ENCODE measurements at regions not wholly inside any gene's neighbourhood (a gene's known extent, or its start where the extent isn't known, plus 50 kb on each side); places are given as distances from the start of the nearest gene placed in this dataset.
A peak's percentile ranks its signal among the peaks of the same experiment; 100 is the strongest.
"Not testable (repeated sequence)": the region's sequence is repeated elsewhere in the genome, so short reads cannot be mapped to it uniquely, and the experiment has no call there.

DNA sequence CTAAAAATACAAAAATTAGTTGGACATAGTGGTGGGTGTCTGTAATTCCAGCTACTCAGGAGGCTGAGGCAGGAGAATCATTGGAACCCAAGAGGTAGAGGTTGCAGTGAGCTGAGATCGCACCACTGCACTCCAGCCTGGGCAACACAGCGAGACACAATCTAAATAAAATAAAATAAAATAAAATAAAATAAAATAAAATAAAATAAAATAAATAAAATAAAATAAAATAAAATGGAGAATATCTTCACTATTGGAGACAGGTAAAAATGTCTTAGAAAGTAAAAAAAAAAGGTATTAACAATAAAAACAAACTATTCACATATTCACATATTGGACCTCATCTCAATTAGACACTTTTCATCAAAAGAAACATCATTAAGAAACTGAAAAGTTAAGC lies 106.3 kb upstream of the PAXBP1 start:
- in situ Hi-C loops (cut with MboI; ENCODE audit: low pct_unique_long_range_greater_than_20kb, low sequenced_read_pairs): not testable (repeated sequence)

GRCh38 chr21:32878661-32879060 lies 107.1 kb upstream of the PAXBP1 start:
- in situ Hi-C loops (cut with MboI; ENCODE audit: low pct_unique_long_range_greater_than_20kb, low sequenced_read_pairs): no loop called here
- DNase-seq: peak; percentile 16

More for the DNA sequence above, 106.3 kb upstream of the PAXBP1 start:
- DNase-seq: not testable (repeated sequence)

DNA sequence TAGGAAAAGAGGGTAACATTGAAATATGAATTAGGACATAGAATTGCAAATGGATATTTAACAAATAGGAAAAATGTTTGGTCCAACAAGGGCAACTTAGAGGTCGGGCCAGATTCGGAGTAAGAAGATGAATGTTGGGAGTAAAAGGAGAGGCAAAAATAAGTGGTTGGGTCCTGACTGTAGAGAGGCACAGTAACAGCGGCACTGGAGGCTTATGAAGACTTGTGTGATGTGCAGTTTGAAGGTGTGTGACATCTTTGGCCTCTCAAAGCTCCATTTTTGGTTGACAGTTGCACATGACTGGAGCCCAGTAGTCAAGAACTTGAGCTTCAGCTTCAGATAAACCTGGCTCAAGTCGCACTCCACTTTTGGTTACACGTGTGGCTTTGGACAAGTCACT lies 109.9 kb upstream of the PAXBP1 start:
- DNase-seq: no peak
- in situ Hi-C loops (cut with MboI; ENCODE audit: low pct_unique_long_range_greater_than_20kb, low sequenced_read_pairs): no loop called here

GRCh38 chr21:32884062-32884461 lies 112.5 kb upstream of the PAXBP1 start:
- DNase-seq: no peak
- in situ Hi-C loops (cut with MboI; ENCODE audit: low pct_unique_long_range_greater_than_20kb, low sequenced_read_pairs): no loop called here

DNA sequence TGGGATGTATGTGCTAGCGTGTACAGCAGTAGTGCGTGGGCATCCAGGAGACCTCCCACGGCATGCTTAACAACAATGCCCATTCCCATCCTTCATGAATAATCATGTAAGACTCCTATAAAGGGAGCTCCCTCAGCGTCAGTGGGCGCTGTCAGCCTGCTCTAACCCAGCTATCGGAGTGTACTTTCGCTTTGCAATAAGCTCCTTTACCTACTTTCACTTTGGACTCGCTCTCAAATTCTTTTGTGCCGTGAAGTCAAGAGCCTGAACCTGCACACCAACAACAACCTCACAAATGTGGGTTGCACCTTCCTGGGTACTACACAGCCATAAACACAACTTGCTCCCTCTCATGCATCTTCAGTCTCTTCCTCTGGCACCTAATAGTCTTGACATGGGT lies 114.8 kb upstream of the PAXBP1 start:
- in situ Hi-C loops (cut with MboI; ENCODE audit: low pct_unique_long_range_greater_than_20kb, low sequenced_read_pairs): no loop called here
- no peak for DNase-seq

DNA sequence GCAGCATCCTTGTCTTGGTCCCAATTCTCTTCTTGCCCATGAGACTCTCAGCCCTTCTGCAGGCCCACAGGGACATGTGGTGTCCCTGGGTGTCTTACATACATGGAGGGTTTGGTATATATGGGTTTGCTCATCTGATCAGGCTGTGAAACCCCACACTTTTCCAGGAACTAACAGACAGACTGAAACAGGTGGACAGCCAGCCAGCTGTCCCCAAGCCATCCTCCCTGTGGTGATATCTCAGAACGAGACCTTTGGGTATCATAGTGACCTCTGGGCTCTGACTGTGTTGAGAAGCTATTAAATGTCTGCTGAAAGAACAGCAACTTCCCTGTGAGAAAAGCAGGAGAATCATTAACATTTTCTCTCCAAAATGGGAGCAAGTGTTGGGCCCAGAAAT lies 115.5 kb upstream of the PAXBP1 start:
- DNase-seq: no peak
- in situ Hi-C loops (cut with MboI; ENCODE audit: low pct_unique_long_range_greater_than_20kb, low sequenced_read_pairs): no loop called here

- in situ Hi-C loops (cut with MboI; ENCODE audit: low pct_unique_long_range_greater_than_20kb, low sequenced_read_pairs): no loop called here
- no peak for DNase-seq
Measured at GRCh38 chr21:32888971-32889370, 117.4 kb upstream of the PAXBP1 start.

DNA sequence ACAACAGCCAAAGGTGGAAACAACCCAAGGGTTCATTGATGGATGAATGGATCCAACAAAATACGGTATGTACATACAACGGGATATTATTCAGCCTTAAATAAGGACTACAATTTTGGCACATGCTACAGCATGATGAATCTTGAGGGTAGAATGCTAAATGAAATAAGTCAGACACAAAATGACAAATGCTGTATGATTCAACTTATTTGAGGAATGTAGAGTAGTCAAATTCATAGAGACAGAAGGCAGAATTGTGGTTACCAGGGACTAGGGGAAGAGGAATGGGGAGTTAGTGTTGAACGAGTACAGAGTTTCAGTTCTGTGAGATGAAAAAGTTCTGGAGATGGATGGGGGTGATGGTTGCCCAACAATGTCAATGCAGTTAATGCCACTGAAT lies 118.0 kb upstream of the PAXBP1 start:
- in situ Hi-C loops (cut with MboI; ENCODE audit: low pct_unique_long_range_greater_than_20kb, low sequenced_read_pairs): no loop called here
- DNase-seq: no peak

DNA sequence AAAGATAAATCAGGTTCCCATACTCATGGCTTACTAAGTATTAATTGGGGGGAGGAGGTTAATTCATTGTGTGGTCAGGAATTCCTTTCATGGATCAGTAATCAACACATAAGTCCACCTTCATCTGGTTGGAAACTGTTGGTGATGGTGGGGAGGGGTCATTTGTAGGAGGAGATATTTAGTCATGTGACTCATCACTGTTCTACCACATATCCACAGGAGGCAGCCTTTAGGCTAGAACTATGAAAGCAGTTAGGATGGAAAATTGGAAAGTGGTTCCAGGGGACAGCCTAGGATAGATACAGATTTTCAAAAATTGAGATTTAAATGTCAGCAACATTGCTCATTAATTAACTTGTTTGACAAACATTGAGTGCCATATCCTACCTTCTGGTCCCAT lies 122.8 kb upstream of the PAXBP1 start:
- DNase-seq: no peak
- in situ Hi-C loops (cut with MboI; ENCODE audit: low pct_unique_long_range_greater_than_20kb, low sequenced_read_pairs): no loop called here

GRCh38 chr21:32900814-32901213 lies 124.9 kb upstream of the OLIG2 start:
- in situ Hi-C loops (cut with MboI; ENCODE audit: low pct_unique_long_range_greater_than_20kb, low sequenced_read_pairs): no loop called here
- DNase-seq: no peak

GRCh38 chr21:32907521-32907920 lies 118.2 kb upstream of the OLIG2 start:
- no peak for DNase-seq
- in situ Hi-C loops (cut with MboI; ENCODE audit: low pct_unique_long_range_greater_than_20kb, low sequenced_read_pairs): no loop called here

DNA sequence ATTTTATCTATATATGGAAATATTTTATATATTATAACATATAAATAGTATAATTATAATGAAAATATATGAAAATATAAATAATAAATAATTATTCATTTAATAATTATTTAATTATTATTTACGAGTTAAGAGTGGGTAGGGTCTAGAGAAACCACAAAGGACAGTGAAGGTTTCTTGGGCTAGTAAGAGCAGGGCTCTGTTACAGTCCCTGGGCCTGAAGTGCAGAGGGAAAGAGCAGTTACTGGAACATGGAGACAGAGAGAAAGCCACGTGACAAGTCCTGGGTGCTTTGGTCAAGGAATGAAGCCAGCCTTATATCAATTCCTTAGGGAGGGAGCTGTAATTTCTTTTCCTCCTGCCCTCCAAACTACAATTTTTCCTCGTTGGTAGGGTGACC lies 117.2 kb upstream of the OLIG2 start:
- no peak for DNase-seq
- in situ Hi-C loops (cut with MboI; ENCODE audit: low pct_unique_long_range_greater_than_20kb, low sequenced_read_pairs): no loop called here

DNA sequence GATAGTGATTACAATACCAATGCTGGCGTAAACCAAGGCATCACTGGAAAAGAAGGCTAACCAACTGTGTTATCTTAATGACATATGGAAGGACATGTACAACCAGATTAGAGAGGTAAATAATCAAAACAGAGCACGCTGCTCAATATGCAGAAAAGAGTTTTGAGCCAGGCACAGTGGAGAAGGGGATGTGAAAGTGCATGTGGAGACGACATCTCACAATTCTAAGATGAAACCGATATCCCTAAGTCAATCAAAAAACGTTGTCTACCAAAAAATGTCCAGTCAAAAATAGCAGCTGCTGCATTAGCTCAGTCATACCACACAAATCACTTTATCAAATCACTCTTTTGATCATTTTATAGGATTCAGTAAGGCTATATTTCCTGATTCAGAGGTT lies 116.3 kb upstream of the OLIG2 start:
- DNase-seq: no peak
- in situ Hi-C loops (cut with MboI; ENCODE audit: low pct_unique_long_range_greater_than_20kb, low sequenced_read_pairs): no loop called here

DNA sequence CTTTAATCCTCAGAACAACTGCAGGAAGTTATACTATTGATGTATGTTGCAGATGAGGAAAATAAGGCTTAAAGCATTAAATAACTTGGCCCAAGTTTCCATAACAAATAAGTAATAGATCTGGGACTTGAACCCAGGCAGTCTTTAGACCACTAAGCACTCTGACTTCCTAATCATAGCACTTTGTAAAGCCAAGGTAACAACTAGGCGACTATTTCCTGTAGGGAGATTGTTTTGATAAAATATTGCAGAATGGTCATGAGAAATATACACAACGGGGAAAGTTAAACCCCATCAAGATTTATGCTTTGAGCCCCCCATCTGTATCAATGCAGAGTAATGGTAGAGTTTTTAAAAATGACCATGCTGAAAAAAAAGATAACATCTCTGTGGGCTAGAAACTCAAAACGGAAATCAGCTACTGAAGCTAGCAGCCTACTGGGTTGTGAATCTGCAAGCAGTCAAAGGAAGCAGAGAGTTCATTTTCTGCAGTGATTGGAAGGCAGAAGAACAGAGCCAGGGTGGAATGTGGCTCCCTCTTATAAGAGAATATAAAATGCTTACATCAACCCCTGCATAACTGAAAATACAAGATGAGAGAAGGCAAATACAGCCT lies 111.2 kb upstream of the OLIG2 start:
- DNase-seq: no peak
- in situ Hi-C loops (cut with MboI; ENCODE audit: low pct_unique_long_range_greater_than_20kb, low sequenced_read_pairs): no loop called here

DNA sequence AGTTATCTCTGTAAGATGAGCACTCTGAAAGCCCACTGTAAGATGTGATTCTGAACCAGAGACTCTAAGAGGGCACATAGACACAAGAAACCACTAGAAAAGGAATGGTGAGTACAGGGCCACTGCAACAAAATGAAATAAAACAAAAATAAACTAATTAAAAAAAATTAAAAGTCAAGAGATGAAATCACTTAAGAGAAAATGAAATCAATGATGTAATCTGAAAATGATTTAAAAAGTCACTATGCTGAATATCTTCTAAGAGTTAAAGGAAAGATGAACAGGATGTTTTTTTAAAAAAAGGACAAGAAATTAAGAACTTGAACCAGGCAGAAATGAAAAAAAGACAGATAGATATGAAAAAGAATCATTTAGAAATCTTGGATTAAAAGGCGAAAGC lies 110.6 kb upstream of the OLIG2 start:
- DNase-seq: no peak
- in situ Hi-C loops (cut with MboI; ENCODE audit: low pct_unique_long_range_greater_than_20kb, low sequenced_read_pairs): no loop called here

- in situ Hi-C loops (cut with MboI; ENCODE audit: low pct_unique_long_range_greater_than_20kb, low sequenced_read_pairs): no loop called here
- DNase-seq: no peak
Measured at GRCh38 chr21:32916088-32916487, 109.6 kb upstream of the OLIG2 start.

DNA sequence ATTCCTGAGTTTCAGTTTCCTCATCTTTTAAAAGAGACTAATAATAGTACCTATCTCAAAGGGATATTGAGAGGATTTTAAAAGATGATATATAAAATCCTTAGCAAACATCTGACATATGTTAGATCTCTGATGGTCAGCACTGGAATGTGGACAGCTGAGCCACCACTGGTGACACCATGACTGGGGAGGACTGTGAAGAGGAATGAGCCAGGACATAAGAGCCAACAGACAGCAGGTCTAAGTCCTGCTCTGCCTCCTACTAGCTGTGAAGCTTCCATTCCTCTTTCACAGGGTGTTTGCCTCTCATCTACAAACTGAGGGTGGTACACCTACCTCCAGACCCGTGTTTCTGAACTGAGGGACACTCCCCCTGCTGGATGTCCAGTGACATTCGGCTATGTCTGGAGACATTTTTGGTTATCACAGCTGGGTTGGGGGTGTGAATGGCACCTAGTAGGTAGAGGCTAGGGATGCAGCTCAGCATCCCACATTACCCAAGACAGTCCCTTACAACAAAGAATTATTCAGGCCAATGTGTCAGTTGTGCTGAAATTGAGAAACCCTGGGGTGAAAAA lies 109.1 kb upstream of the OLIG2 start:
- DNase-seq: peak; percentile 37
- in situ Hi-C loops (cut with MboI; ENCODE audit: low pct_unique_long_range_greater_than_20kb, low sequenced_read_pairs): no loop called here

GRCh38 chr21:32917362-32918135 lies 108.2 kb upstream of the OLIG2 start:
- no peak for DNase-seq
- in situ Hi-C loops (cut with MboI; ENCODE audit: low pct_unique_long_range_greater_than_20kb, low sequenced_read_pairs): no loop called here

DNA sequence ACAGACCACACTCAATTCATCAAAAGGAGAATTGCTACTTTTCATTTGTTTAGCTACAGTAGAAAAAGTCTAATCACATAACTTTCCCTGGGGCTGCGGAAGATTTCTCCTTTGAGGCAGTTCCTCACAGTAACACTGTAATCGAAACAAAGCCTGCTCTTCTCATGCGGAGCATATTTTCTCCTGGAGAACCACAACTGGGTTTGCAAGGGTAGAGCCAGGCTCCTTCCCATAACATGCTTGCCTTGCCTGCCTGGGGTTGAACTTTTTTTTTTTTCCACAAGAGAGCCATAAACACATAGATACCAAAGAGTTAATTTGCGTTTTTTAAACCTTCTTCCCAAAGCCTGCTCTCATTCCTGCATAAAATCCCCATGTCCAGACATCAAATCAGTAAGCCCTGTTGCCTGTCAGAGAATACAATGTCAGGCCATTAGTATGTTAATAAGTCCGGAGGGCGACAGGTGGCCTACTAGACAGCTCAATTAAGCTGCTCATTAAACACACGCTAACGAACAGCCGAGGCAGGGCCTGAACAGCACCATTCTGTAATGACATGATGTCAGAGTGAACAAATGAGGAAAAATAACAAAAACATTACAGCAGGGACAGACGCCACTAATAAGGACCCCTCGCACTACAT lies 107.1 kb upstream of the OLIG2 start:
- DNase-seq: no peak
- in situ Hi-C loops (cut with MboI; ENCODE audit: low pct_unique_long_range_greater_than_20kb, low sequenced_read_pairs): no loop called here

- DNase-seq: no peak
Measured at GRCh38 chr21:32920474-32920873, 105.3 kb upstream of the OLIG2 start.

More at GRCh38 chr21:32920474-32920873, 105.3 kb upstream of the OLIG2 start:
- in situ Hi-C loops (cut with MboI; ENCODE audit: low pct_unique_long_range_greater_than_20kb, low sequenced_read_pairs): no loop called here

Data from KBM-7 (cell line).